GM19372 (cell line): ENCODE measurements at regions not wholly inside any gene's neighbourhood (a gene's known extent, or its start where the extent isn't known, plus 50 kb on each side); places are given as distances from the start of the nearest gene placed in this dataset.
"Not testable (repeated sequence)": the region's sequence is repeated elsewhere in the genome, so short reads cannot be mapped to it uniquely, and the experiment has no call there.

Experiments
- ATAC-seq: cut with Tn5 transposase; IDR thresholded peaks from one replicate; pipeline ENCODE4 v1.9.1; 2021; ENCODE audit warnings: mild to moderate bottlenecking, low read depth, moderate library complexity; ENCODE audit not compliant: unreplicated experiment

- ATAC-seq, result not testable (repeated sequence)
Observed at GRCh38 chr6:63010962-63011361, 200.3 kb upstream of the FKBP1C start.

GRCh38 chr6:63014290-63014689 lies 197.0 kb upstream of the FKBP1C start:
- ATAC-seq, result no peak

GRCh38 chr6:63022631-63023030 lies 188.6 kb upstream of the FKBP1C start:
- ATAC-seq, result no peak

- ATAC-seq, result no peak
Observed at GRCh38 chr6:63023726-63024125, 187.5 kb upstream of the FKBP1C start.

- ATAC-seq, result no peak
Observed at GRCh38 chr6:63049216-63049615, 162.1 kb upstream of the FKBP1C start.

GRCh38 chr6:63053206-63053605 lies 158.1 kb upstream of the FKBP1C start:
- not testable (repeated sequence) for ATAC-seq

GRCh38 chr6:63058601-63059000 lies 152.7 kb upstream of the FKBP1C start:
- no peak for ATAC-seq

GRCh38 chr6:63063631-63064271 lies 147.5 kb upstream of the FKBP1C start:
- ATAC-seq, result no peak

GRCh38 chr6:63066055-63066704 lies 145.1 kb upstream of the FKBP1C start:
- no peak for ATAC-seq

- no peak for ATAC-seq
Observed at GRCh38 chr6:63094947-63095346, 116.3 kb upstream of the FKBP1C start.

GRCh38 chr6:63097222-63097621 lies 114.0 kb upstream of the FKBP1C start:
- no peak for ATAC-seq

- ATAC-seq, result no peak
Observed at GRCh38 chr6:63098789-63099188, 112.5 kb upstream of the FKBP1C start.

- ATAC-seq, result no peak
Observed at GRCh38 chr6:63099772-63100459, 111.4 kb upstream of the FKBP1C start.

- ATAC-seq, result no peak
Observed at GRCh38 chr6:63114610-63115211, 96.6 kb upstream of the FKBP1C start.

- no peak for ATAC-seq
Observed at GRCh38 chr6:63121166-63121565, 90.1 kb upstream of the FKBP1C start.

- ATAC-seq, result no peak
Observed at GRCh38 chr6:63140114-63140513, 71.2 kb upstream of the FKBP1C start.

GRCh38 chr6:63140692-63141318 lies 70.5 kb upstream of the FKBP1C start:
- ATAC-seq, result no peak

GRCh38 chr6:63149730-63150129 lies 61.5 kb upstream of the FKBP1C start:
- no peak for ATAC-seq

- ATAC-seq, result no peak
Observed at GRCh38 chr6:63154535-63154934, 56.7 kb upstream of the FKBP1C start.
